HG02642 (cell line): ENCODE measurements at regions not wholly inside any gene's neighbourhood (a gene's known extent, or its start where the extent isn't known, plus 50 kb on each side); places are given as distances from the start of the nearest gene placed in this dataset.
"Not testable (repeated sequence)": the region's sequence is repeated elsewhere in the genome, so short reads cannot be mapped to it uniquely, and the experiment has no call there.

Source experiments
- ATAC-seq: cut with Tn5 transposase; IDR thresholded peaks from one replicate; pipeline ENCODE4 v1.9.1; 2021; ENCODE audit warnings: mild to moderate bottlenecking; ENCODE audit not compliant: unreplicated experiment, poor library complexity

DNA sequence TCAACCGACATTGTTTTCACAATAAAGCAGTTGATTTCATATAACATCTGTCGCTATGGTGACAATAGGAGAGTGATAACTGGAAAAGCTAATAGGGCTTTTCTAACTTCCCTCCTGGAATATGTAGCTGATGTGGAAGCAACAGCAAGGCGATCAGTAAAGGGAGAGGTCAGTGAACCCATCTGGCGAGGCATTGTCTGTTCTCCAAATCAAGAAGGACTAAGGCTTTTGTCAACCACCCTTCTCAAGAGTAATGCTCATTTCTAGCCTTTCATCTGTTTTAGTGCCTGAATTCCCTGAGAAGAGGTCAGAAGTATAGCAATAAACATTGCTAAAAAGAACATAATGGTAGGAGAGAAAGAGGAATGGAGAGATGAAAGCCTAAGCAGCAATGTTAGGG lies 201.3 kb downstream of the AKAP7 start:
- no peak for ATAC-seq

DNA sequence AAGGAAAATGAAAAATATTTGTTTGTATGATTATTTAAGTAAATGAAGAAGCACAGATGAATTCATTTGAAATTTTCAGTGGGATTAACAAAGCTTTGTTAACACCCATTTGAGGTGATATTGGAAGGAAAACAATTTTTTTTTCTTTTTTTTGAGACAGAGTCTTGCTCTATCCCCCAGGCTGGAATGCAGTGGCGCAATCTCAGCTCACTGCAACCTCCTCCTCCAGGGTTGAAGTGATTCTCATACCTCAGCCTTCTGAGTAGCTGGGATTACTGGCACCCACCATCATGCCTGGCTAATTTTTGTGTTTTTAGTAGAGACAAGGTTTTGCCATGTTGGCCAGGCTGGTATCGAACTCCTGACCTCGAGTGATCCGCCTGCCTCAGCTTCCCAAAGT lies 211.6 kb downstream of the AKAP7 start:
- not testable (repeated sequence) for ATAC-seq

DNA sequence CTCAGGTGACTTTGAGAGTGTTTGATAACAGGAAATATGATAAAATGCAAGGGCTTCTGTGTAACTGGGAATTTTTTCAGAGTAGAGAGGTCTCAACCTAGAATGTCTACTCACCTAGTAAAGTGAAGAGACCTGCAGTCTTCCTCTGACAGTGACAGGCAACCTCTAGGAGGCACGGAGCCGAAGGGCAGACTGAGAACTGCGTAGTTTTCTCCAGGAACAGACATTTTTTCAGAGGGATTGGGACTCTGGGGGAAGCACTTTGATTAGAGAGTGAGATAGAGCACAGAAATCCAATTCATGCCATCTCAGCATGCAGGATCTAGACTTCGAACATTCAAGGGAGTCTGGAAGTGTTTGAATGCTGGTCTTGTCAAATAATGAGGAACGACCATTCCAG lies 213.3 kb downstream of the AKAP7 start:
- no peak for ATAC-seq

DNA sequence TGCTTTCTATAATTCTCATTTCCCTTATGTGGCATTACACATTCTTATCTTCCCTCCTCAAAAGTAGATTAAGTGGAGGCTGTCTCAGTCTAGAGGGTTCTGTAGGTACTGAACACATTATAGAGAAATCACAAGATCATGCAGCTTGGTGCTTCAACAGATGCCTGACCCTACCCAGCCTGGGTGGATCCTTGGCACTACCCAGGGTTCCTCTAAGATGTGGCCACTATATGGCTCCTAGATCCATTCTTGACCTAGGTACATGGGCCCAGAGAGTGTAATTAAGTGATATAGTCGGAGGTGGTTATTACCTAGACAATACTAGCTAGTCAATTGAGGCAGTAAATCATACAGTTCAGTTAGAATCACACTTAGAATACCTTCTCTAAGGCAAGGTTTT lies 213.9 kb downstream of the AKAP7 start:
- ATAC-seq = no peak

DNA sequence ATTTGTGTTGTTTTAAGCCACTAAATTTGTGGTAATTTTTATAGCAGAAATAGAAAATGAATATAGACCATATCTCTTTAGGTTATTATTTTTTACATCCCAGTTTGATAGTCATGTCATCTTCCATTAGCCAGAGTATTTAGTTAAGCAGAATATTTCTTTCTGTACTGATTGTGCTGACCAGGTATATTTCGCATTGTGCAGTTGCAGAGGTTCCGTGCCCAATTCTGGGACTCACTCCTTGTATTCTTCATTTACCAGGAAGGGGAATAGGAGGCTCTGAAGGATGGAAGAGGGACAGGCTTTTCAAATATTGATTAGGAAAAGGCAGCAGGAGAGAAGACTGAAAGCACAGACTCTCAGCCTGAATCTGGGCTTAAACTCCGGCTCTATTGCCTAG lies 217.8 kb downstream of the AKAP7 start:
- no peak for ATAC-seq

DNA sequence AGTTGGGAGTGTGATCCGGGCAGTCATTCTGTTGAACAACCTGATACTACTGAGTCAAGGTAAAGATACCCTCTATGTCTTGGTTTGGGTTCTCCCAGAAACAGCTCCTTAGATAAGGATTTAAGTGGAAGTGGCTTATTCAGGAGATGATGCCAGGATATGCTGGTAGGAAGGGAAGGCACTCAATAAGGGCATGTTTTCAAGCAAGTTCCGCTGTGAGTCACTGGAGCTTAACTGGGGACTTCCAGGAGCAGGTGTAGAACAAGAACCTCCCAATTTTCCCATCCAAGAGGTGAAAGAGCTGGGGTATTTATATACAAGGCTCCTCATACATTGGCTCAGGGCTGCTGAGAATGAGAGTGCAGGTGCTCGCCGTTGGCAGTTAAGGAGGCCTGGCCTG lies 218.6 kb downstream of the AKAP7 start:
- ATAC-seq = no peak

DNA sequence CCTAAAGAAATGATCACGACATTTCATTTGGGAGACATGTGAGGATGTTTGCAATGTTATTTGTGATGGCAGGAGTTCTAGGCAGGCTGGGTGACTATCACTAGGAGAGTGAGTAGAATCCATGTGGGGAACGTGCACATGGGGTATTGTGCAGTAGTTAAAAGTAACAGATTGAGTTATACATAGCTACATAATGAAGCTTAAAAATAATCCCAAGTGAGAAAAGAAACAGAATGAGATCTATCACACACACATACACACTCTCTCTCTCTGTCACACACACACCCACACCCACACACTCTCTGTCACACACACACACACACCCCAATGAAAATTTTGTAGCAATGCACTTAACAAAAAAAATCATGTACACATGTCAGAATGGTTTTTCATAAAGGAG lies 218.7 kb upstream of the ARG1 start:
- no peak for ATAC-seq

DNA sequence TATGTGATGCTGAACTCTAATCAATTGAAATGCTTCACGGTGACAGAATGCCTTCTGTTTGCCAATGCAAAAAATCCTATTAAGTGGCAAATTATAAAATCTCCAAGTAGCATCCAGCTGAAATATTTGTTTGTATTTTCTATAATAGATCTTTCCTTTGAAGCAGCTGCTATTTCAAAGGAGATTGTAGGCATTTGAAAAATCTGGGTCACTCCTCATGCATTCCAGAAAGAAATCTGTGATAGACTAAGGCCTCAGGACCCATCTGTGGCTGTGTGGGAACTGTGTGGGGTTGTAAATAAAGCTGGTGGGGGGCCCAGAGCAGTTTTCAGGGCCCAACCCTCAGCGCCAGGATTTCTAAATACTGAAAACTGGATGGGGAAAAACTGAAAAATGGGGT lies 216.9 kb upstream of the ARG1 start:
- no peak for ATAC-seq

DNA sequence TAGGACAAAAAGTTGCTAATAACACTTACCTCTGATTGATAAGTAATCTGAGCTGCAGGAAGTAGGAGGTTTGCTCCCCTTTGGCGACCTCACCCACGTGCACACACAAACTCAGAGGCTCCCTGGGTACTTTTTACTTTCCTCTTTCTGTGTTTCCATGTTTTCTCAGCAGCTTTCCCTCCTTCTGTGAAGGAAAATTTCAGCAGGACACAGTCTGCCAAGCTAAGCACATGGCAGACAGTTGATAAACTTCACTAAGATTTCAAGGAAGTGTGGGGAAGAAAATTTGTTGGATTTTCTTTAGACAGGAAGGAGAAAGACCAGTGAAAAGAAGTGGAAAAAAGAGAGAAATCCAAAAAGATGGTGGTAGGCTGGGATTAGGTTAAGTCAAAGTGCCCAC lies 215.5 kb upstream of the ARG1 start:
- ATAC-seq = no peak

DNA sequence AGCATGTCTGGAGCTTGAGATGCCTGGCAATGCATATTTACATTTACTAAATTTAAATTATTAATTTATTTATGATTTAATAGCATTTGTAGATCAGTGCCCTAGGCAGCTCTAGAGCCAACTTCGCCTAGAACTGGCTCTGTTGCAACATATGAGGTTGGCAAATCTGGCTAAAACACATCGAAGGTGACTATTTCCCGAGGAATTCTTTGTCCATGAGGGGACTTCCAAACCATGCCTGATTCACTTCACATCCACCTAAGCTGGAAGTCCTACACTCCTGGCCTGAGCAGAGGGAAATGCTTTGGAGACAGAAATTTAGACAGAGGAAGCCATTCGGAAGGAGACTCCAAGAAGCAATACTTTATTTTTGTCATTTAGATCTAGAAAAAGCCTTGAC lies 211.0 kb upstream of the ARG1 start:
- no peak for ATAC-seq

DNA sequence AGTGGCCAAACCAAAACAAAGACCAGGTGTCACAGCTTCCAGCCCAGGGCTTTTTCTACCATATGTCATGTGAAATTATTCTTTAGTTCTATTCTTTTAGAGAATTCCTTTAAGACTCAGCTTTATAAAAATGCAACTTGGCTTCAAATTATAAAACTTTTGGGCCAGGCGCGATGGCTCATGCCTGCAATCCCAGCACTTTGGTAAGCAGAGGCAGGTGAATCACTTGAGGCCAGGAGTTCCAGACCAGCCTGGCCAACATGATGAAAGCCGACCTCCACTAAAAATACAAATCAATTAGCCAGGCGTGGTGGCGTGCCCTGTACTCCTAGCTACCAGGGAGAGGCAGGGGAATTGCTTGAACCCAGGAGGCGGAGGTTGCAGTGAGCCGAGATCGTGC lies 210.3 kb upstream of the ARG1 start:
- no peak for ATAC-seq

DNA sequence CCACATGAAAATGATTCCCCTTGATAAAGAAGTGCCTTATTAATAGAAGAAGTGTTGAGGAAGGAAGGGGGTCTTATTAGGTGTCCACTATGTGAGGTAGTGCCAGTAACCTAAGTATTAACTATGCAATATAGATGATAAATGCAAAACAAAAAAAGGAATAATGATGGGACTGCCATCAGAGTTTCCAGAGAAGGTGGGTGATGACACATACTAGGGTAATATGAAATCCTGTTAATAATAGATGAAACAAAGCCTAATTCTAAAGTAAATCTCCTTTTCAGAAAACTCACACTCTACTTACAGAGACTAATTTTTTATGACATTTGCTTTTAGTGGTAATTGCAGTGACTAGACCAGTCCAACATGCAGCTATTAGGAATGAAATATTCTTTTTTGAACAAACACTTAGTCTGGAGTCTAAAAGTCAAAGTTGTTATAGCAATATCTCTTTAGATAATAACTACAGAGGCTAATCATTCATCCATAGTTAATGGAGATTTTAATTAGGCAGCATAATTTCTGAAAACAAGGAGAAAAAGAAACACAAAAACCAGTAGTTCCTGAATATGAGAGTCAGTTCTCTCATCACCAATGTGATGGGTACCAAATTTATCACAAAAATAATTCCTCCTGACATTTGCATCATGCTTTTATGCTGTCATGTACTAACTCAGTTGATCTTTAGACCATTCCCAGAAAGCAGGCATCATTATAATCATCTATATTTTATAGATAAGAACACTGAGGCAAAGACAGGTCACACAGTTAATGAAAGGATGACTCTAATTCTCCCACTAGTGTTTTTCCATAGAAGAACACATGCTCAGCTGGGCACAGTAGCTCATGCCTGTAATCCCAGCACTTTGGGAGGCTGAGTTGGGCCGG lies 208.8 kb upstream of the ARG1 start:
- no peak for ATAC-seq

DNA sequence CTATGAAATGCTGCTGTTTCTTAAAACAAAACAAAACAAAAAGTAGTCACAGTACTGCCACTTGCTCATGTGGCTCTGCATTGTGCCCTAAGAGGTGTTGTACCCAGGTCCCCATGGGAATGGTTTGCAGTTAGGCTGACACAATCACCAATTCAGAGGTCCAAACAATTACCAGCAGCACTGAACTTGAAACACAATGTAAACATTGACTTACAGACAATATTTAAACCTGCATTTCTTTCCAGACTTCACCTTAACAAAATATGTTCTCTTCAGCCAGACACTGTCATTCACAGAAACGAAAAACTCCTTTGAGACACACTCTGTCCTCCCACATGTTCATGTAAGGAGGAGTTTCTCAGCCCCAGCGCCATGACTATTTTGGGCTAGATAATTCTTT lies 206.8 kb upstream of the ARG1 start:
- ATAC-seq = no peak

DNA sequence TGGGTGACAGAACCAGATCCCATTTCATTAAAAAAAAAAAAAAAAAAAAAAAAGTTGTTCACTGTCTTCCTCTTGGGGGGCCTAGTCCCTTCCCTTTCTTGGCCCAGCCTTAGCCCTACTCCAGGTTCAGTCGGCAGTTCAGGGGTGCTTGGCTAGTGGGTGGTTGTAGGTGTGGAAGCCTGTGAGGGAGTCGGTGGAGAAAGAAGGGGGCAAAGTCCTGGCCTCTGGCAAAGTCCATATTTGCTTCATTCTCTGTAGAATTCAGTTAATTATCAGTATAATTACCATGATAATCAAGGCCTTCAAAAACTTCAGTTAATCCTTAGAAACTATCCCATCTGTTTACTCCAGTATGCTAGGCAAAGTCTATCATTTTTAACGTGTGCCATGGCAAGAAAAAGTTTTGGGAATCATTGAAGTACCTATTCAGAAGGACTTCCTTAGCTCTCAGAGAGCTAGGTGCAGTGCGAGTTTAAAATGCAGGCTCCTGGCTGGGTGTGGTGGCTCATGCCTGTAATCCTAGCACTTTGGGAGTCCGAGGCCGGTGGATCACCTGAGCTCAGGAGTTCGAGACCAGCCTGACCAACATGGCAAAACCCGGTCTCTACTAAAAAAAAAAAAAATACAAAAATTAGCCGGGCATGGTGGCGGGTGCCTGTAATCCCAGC lies 205.7 kb upstream of the ARG1 start:
- no peak for ATAC-seq

DNA sequence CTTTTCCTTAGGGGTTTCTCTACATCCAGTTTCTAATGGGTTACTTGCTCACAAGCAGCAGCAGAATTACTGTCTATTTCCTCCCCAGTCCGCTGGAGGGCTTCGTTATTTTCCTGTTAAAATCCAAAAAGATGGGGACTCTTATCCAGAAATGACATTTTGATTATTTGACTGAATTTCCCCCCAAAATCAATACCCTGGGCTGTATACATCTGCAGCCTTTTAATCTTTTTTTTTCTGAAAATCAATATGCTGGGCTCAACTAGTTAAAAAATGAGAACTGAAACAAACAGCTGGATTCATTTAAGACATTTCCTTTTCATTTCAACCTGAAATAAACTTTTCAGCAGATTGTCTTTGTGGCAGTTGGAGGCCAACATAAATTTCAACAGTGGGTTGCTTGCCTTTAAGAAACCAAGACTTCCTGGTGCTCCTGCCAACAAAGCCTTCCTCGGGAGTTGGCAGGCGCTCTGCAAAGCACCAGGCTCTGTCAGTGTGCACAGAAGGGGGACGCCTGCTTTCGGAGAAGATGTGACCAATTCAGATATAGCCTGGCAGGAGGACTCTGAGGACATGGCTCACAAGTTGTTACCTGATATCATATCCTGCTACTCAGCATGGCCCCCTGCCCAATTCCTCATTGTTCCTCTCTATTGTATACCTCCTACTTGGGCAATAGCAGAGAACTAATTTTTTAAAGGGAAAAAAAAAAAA lies 204.7 kb upstream of the ARG1 start:
- ATAC-seq = peak; percentile 74

DNA sequence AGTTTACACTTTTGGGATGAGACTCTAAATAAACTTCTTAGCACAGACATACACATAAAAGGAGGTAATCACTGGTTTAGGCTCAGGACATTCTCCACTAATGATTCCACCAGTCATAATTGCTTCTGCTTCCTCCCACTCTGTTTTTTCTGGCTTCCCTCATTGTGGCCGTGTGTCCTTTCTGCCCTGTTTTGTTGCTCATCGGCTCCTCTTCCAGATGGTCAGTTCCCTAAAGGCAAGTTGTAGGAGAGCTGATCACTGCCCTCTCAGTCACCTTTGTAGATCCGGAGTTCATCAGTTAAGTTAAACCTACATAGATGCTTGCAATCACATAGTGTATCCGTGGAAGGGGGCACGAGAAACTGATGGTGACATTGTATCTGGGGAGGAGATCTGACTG lies 200.5 kb upstream of the ARG1 start:
- ATAC-seq = no peak

DNA sequence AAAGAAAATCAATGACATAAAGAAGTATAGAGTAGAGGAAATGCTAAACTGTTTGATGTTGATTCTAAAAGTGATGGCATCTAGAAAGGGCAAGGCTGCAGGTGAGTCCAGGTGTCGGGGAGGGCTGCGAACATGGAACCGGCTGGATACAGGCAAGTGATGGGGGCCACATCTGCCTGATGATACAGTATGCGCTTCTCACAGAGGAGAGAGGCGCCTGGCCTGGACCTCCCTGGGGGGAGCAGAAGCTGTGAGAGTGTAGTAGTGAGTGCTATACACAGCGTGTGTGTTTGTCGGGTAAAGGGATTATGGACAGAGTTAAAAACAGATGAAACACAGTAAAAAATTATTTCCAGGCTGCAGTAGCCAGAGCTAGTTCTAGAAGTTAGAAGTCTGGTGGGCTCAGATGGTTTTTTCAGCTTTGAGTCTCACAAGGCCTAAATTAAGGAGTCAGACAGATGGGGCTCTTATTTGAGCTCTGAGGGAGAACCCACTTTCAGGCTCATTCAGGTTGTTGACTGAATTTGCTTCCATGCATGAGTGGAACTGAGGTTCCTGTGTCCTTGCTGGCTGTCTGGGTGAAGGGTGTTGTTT lies 195.8 kb upstream of the ARG1 start:
- no peak for ATAC-seq

DNA sequence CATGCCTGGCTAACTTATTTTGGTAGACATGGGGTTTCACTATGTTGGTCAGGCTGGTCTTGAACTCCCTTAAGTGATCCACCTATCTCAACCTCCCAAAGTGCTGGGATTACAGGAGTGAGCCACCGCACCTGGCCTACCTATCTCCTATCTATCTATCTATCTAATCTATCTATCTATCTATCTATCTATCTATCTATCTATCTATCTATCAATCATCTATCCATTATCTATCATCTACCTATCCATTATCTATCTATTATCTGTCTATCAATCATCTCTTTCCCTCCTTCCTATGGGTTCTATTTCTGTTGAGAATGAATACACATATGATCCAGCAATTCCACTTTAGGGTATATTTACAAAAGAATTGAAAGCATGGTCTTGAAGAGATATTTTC lies 194.2 kb upstream of the ARG1 start:
- ATAC-seq = no peak

DNA sequence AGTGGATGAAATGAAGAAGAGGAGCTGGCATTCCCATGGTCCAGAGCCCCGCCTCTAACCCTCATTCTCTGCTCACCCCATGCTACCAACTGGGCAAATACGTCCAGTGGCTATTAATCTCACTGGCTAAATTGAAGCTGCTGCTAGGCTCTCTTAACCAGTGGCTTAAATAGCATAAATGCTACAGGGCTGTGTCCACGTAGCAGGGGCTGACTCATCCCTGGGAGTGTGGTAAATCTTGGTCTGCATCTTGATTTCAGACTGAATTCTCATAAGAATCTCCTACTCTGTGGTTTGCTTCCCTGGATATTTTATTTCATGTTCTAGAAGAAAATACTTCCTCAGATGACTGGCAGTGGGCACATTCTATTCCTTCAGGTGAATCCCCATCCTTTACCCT lies 193.1 kb upstream of the ARG1 start:
- ATAC-seq = no peak

DNA sequence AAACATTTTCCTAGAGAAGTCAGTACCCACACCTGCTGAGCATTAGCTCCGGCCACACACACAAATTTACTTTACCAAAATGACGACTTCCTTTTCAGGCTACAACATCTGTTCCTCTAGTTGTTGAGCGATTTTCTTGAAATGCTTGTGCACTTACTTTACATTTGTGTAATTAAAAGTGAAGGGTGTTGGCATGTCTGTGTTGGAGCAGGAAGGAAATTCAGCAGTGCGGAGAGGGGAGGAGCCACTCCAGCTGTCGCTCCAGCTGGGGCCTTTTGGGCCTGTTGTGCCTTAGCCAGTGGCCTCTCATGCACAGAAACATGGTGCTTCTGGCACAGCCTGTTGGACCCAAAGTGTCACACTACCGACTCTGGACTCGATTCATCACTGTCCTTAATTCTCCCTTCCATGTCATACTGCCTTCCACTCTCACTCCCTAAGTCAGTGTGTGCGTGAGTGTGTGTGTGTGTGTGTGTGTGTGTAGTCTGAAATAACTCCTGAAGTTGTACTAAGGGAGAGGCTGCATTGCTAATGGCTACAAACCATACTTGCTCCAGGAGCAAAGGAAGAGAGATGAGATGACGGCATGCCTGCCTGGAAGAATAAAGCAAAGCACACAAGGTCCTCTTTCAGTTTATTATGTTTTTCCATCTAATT lies 191.8 kb upstream of the ARG1 start:
- no peak for ATAC-seq

DNA sequence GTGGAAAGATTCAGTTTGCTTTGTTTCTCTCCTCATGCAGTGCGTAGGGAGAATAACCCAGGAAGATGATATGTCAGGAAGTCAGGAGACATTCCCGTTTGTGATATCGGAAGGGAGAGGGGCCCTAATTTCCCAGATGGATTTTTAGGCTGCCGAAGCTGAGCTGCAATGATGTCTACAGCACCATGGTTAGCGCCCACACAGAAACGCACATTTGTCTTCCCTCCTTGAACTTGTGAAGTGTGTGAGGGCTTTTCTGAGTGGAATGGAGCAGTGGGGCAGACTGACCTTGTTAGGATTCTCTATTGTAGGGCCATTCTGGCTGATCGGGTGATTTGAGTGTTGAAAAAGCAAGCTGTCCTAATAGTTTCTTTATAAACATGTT lies 191.3 kb upstream of the ARG1 start:
- ATAC-seq = no peak
